H4 (cell line): ENCODE measurements at regions not wholly inside any gene's neighbourhood (a gene's known extent, or its start where the extent isn't known, plus 50 kb on each side); places are given as distances from the start of the nearest gene placed in this dataset.

Source experiments
- DNase-seq: peaks from one replicate; pipeline ENCODE4 v3.0.0-alpha.2; 2015; ENCODE audit warnings: low spot score

DNA sequence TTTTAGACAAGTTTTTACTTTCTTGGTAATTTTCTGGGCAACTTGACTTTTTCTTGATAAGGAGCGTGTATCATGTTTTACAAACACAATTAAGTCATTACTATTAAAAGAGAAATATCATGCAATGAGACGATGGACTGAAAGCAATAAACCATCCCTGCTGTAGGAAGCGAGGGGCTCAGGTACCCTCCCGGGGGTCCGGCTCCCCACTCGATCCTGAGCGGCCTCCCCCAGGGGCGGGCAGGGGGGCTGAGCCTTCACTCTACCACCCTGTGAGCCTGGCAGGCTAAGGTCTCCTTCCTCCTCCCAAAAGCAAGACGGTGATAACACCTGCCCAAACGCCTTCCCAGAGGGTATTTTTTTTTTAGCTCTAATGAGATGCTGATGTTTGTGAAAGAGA, 51.8 kb upstream of the ADGRA1 start:
- no peak for DNase-seq

DNA sequence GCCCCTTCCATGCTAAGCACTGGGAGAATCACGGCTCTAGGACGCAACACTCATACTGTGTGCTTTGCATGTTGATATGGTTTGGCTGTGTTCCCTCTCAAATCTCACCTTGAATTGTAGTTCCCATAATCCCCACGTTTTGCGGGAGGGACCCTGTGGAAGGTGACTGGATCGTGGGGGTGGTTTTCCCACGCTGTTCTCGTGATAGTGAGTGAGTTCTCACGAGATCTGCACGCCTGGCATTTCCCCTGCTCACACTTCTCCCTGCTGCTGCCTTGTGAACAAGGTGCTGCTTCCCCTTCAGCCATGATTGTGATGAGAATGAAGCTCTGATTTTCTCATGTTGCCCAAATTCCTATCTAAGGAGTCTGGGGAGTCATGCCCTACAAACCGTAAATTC, 53.0 kb upstream of the ADGRA1 start:
- no peak for DNase-seq

DNA sequence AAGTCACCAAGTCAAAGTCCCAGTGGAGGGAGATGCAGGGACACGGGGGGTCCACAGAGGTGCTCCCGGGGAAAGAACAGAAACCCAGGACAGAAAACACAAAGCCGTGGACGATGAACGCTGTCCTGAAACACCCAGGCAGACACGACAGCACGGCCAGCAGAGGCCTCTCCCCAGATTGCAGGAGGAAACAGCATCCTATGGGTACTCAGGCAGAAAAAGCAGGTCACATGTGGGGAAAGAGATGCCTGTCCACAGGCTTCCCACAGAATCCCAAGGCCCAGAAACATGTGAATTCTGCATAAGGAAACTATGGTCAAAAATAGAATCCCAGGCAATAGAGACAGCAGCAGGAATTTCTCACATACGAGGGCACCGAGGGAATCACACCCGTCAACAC, 53.6 kb upstream of the ADGRA1 start:
- DNase-seq, result no peak

DNA sequence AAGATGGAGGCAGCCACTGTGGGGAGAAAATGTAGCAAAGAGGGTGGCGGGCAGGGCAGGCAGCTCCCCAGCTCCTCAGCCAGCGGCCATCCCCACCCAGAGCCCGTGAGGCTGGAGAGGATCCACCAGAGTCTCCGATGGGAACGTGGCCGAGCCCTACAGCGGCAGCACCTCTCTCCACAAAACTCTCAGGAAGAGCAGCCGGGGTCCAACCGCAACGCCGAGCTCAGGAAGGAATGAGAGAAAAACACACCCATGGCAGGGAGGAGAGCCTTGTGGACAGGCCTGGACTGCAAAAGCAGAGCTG, 54.0 kb upstream of the ADGRA1 start:
- DNase-seq, result no peak

DNA sequence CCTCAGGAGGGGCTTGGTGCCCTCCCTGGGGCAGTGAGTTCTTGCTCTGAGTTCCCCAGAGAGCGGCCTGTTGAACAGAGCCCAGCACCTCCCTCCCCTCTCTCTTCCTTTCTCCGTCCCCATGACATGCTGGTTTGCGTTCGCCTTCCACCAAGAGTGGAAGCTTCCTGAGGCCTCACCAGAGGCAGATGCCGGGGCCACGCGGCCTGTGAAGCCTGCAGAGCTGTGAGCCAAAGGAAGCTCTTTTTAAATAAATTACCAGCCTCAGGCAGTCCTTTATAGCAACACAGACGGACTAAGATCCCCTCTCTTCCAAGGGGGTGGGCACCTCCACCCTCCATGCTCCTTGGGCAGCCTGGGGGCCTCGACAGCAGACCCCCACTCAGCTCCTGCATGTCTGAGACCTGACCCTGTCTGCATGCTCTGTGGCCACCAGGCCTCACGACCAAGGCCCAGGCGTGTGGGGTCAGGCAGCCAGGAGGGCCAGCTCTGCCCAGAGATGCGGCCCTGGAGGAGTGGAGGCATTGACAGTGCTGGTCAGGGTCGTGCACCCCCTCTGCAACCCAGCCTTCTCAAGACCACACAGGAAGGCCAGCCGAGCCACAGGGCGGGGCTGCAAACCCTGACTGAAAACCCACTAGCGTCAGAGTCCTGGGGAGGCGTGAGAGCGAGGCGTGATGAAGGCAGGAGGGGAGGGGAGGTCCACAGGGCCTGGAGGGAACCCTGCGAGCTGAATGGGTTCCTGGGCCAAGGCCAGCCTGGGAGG, 54.6 kb upstream of the ADGRA1 start:
- no peak for DNase-seq

DNA sequence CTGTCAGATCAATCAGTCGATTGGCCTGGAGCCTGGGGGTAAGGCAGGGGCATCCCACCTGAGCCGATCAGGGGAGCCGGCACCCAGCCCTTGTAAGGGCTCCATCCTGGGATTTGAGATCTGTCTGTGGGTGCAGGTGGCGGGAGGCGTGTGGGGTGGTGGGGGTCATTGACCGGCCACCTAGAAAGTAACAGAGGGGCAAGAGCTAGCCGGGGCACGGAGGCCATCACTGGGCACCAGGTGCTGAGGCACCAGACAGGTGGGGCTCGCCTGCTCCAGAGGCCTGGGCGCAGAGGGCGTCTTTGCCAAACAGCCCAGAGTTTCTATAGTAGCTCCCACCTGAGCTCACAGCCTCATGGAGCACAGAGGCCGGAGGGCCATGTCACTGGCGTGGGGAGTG, 55.5 kb upstream of the ADGRA1 start:
- no peak for DNase-seq

DNA sequence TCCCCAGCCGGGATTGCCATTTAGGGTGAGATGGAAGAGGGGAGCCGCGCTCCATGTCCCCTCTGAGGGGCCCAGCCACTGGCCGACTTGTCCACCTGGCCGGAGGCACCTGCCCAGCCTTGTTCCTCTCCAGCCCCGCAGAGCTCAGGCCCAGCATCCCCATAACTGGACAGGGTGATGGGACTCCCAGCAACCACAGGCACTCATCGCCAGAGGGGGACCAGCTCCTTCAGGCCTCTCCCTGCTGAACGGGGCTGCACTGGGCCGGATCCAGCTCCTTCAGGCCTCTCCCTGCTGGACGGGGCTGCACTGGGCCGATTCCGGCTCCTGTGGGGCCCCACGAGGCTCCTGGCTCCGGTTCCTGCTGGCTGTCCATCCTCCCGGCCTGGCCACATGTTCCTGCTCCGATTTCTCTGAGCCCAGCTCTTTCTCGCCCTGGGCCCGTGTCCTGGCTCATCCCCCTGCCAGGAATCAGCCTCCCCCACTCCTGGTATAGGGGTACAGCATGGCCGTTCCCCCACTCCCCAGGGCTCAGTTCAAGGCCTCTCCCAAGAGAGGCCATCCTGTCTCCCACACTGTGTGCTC, 56.1 kb upstream of the ADGRA1 start:
- no peak for DNase-seq

DNA sequence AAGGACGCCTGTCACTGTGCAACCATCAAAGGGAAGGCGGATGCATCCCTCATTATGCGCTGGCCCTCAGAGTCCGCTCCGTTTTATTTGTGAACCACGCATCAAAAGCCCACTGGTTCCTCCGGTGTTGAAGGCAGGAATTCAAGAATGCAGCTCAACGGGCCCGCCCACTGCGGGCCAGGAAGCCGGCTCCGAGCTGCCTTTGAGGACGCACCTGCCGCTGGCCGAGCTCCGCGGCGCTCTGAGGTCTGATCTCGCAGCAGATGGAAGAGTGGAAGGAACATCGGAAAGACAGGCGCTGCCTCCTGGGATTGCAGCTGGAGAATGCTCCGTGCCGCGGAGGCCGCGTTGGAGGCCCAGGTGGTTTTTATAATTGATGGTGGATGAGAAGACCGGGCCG, 56.9 kb upstream of the ADGRA1 start:
- DNase-seq, result no peak

DNA sequence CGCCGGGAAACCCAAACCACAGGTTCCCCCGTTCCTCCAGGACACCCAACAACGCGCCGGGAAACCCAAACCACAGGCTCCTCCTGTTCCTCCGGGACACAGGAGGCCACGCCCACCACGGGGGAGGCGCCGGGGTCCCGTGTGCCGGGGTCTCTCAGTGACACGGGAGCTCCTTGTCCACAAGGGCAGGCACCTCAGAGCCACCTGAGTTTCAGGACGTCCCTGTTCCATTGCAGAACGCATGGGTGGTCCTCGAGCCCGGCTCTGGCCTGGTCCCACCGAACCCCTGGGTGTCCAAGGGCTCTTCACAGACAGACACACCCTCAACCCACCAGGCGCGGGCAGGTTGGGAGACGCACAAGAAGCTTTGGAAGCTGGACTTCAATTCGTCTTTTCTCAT, 57.6 kb upstream of the ADGRA1 start:
- DNase-seq, result no peak

DNA sequence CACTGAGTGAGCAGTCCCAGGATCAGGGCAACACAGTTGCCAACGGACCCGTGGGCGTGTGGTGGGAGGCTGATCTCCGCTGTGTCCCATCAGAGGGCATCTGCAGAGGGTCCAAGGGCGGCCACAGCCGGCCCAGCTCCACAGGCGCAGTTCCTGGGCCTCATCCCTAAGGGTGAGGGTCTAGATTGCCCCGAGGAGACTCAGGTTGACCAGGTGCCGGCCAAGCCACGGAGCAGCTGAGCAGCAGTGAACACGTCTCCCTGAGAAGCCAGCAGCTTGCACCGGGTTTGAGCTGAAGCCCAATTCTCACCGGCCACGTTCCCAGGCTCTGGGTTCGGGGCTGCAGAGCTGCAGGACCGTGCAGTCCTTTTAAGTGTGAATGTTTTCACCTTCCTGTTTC, 58.8 kb upstream of the ADGRA1 start:
- DNase-seq, result no peak

DNA sequence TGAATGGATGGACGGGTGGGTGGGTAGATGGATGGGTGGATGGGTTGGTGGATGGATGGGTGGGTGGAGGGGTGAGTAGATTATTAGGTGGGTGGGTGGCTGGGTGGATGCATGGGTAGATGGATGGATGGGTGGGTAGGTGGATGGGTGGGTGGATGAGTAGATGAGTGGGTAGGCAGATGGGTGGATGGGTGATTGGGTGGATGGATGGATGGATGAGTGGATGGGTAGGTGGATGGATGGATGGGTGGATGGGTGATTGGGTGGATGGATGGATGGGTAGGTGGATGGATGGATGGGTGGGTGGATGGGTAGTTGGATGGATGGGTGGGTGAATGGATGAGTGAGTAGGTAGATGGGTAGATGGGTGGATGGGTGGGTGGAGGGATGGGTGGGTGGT, 59.6 kb upstream of the ADGRA1 start:
- no peak for DNase-seq

DNA sequence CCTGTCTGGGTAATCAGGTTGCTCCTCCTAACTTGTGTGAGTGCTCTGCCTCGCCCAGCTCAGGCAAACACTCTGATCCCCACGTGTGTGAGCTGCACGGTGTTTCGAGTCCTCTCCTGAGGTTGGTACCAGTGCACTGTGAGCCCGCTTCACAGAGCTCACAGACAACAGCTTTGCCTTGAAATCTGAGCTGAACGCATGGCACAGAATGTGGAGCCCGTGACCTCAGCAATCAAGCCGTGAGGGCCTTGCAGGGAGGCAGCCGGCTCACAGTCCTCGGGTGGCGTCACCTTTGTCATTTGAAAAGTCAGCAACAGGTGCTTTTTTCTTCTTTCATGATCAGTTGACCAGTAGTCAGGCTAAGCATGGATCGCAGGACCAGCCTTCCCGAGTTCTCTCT, 60.2 kb upstream of the ADGRA1 start:
- DNase-seq, result no peak

DNA sequence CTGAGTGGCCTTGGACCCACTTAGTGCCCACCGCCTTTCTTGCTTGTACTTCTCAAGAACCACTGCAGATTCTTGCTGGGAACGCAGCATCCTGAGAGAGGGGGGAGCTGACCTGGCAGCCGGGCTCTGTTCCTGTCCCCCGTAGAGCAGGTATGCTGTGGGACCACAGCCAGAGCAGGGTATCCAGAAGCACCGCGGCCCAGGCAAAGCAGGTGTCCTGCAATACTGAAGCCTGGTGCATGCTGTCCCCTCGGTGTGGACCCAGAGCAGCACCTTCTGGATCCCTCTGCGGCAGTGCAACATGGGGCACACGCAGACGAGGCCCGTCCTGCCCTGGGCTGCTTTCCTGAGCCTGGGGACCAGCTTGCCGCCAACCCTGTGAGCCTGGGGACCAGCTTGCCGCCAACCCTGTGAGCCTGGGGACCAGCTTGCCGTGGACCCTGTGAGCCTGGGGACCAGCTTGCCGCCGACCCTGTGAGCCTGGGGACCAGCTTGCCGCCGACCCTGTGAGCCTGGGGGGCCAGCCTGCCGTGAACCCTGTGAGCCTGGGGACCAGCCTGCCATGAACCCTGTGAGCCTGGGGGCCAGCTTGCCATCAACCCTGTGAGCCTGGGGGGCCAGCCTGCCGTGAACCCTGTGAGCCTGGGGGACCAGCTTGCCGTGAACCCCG, 60.9 kb upstream of the ADGRA1 start:
- no peak for DNase-seq

DNA sequence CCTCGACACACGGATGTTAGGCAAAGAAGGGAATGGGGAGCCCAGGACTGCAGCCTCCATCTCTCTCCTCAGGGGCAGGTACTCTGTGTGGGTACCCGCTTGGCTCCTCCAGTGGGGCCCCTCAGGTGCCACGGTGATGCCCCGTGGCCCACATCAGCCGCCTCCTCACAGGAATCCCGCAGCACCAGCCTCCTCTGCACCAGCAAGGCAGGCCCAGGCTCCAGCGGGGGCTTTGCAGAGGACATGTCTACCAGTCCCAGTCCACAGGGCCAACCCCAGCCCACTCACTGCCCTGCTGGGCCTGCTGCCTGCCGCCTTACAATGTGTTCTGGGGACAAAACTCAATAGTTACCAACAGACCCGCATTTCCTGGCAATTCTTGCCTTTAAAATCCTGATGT, 61.6 kb upstream of the ADGRA1 start:
- no peak for DNase-seq

DNA sequence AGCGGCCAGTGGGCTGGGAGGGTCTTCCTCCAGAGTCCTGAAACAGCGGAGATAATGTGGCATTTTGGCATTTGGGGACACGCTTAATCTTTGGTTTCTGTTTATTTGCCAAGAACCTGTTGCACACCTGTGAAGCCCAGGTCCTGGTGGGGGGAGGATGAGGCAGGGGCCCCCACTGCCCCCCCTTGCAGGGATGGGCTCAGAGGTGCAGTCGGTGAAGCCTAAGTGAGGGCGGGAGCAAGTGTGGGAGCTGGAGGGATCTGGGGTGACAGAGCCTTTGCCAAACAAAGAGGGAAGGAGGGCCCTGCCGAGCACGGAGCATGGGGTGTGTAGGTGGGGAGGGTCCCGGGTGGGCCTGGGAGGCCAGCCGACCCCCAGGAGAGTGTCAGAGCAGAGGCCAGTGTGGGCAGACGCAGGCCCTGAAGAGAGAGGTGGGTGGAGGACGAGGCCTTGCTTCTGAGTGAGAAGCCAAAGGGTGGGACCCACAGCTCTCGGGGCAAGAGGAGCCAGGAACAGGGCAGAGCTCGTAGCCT, 62.1 kb upstream of the ADGRA1 start:
- DNase-seq, result no peak

DNA sequence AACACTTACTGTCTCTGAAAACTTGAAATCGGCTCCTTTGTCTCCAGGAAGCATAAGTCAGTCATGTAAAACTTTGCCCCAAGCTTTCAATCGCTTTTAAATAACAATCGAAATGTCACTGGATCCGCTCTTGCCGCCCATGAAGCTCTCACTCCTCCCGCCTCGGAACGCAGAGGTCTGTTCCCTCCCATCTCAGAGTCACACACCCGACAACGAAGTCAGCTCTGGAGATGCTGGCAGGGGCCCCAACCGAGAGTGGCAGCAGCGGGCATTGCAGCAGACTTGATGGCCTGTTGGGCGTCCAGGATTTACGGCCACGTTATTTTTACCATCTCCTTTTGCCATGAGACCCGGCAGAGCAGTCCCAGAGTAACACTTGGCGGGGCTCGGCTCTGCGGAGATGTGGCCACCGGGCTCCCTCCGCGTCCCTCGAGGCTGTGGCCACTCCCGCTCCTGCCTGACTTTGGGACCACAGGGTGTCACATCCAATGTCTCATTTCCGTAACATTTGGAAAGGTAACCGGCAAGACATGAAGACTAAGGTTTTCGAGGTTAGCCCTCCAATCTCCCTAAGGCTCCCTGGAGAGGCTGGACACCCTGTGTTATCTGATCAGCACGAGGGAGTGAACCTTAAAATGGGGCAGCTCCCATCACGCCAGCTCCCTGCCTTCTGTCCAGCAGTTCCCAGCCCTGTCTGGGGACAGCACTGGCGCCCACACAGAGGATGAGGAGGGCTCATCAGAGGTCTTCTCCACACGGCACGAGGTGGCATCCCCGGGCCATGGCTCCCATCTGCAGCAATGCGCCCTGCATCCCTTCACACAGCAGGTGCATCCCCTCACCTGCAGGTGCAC, 62.8 kb upstream of the ADGRA1 start:
- no peak for DNase-seq

DNA sequence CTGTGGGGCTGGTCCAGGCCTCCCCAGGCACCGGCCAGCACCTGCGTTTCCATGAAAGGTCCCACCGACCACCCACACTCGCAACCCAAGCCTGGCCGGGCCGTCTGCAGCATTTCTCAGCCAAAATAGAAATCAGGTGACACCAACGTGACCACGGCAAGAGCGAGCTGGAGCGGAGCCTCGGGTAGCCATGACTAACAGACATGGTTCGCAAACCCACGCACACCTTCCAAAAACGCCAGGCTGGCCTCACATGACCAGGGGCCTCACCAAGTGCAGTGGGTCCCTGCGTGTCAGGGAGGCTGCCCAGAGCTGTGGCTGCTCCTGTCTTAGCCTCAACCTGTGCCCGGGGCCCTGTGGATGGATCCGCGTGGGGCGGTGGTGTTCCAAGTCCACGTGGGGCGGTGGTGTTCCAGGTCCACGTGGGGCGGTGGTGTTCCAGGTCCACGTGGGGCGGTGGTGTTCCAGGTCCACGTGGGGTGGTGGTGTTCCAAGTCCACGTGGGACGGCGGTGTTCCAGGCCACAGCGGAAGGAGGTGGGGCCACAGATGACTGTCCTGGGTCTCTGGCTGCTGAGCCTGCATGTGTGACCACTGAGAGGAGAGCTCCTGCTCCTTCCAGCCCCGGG, 64.4 kb upstream of the ADGRA1 start:
- no peak for DNase-seq

DNA sequence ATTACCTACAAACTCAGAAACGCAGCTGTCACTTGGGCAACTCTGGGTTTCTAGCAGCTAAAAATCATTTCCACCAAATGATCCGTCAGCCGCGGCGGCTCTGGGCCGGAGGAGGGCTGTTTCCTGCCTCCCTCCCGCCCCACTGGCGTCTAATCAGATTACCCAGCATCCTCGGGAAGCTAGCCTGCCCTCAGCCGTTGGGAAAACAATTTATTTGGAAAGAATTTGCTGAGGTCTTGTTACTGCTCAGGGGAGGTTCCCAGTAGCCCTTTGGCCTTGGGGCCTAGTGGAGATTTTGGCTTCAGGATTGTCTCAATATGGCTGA, 65.0 kb upstream of the ADGRA1 start:
- no peak for DNase-seq

DNA sequence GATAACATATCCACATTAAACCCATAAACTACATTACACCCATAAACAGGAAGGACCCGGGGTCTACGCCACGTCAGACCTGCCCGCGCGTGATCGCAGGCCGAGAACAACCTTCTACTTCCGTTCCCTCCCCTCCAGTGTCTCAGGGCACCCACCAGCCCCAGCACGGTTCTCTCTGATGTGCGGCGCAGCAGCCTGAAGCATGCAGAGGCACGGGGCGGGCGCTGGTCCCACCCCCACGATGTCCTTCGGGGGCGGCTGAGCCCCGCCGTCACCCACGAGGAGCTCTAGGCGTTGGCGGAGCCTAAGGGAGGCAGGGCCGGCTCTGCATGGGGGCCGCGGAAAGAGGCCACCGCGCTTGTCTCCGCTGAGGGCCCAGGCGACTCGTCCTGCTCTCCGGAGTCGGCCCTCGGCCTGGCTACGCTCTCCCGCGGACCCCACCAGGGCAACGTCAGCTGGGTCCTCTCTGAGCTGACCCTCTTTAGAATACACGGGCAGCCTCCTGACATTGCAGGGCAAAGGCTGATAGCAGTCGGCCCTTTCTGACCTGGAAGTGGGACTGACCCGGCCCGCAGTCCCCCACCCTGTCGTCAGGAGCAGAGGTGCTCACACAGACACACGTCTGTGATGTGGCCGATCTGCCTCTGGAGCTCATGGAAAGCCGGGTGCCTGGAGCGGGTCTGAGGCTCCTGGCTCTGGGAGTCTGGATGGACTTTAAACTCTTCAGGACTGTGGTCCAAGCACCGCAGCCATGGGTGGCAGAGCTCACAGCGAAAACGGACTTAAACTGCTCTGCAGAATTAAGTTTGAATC, 65.6 kb upstream of the ADGRA1 start:
- no peak for DNase-seq

DNA sequence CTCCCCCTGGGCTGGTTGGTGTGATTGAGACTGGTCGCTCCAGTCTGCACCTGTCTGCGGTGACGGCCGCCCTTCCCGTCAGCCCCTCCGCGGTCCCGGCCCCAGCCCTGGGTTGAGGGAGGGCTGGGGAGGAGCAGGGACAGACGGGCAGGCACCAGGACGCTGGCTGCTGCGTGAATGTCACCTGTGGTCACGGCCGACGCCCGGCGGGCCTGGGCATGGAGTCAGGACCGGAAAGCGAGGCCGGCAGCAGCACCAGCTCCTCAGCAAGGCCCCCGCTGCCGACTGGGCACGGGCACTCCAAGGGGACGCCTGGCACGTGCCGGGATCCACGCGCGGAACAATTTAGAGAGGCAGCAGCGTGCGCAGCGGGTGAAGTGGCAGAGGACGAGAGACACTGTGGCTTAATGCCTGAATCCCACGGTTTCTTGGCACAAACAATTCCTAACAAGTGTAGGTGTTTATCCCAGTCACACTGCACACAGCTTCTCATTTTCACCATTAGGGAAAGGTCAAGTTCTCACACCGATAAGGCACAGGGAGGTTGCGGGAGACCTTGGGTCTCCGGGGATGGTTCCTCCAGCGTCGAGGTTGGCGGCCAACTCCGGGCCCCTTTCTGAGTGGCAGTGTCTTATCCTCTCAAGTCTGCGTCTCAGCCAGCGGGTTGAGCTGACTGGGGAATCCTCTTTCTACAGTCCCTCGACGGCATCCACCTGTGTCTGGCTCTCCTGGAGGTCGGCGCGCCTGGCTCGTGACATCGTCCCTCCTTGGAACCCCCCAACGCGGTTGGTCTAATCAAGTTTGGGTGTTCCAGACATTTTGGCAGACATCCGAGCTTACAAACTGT, 66.4 kb upstream of the ADGRA1 start:
- no peak for DNase-seq
